Stimulated activated CD8-positive, alpha-beta memory T cell treated with anti-CD3 and anti-CD28 coated beads, Interleukin-2, amount 100 ng/mL, for 48 hours (primary cell): ENCODE measurements at regions not wholly inside any gene's neighbourhood (a gene's known extent, or its start where the extent isn't known, plus 50 kb on each side); places are given as distances from the start of the nearest gene placed in this dataset.

Source experiments
- DNase-seq, 2 donors: peaks; one replicate each; pipeline ENCODE4 v3.0.0-alpha.2; 2020; ENCODE audit warnings: low read depth in 2 of 2

DNA sequence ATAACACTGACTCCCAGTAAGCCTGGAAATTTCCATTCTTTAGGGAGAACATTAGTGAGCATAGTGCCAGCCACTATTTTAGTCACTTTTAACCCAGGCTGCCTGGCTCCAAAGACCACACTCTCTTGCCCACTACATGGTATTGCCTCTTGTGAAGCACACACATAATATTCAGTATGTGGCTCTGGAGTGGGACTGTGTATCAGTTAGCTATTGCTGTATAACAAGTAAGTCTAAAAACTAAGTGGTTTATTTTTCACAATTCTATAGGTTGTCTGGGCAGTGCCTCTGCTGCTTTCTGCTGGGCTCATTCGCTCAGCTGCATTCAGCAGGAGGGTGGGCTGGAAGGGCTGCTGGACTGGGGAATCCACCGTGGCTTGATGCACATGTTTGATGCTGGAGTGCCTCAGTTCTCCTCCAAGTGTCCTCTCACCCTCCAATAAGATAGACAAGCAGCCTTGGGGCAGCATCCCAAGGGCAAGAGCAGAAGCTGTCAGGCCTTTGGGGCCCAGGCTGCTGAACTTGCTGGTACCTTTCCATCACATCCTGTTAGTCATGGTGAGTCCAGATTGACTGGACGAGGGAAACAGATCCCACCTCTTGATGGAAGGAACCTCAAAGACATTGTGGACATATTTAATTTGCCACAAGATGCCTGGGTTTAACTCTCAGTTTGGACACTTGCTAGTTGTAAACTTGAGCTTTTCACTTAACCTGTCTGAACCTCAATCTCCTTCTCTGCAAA is 66.6 kb upstream of the TLE3 start:
- no peak for DNase-seq

DNA sequence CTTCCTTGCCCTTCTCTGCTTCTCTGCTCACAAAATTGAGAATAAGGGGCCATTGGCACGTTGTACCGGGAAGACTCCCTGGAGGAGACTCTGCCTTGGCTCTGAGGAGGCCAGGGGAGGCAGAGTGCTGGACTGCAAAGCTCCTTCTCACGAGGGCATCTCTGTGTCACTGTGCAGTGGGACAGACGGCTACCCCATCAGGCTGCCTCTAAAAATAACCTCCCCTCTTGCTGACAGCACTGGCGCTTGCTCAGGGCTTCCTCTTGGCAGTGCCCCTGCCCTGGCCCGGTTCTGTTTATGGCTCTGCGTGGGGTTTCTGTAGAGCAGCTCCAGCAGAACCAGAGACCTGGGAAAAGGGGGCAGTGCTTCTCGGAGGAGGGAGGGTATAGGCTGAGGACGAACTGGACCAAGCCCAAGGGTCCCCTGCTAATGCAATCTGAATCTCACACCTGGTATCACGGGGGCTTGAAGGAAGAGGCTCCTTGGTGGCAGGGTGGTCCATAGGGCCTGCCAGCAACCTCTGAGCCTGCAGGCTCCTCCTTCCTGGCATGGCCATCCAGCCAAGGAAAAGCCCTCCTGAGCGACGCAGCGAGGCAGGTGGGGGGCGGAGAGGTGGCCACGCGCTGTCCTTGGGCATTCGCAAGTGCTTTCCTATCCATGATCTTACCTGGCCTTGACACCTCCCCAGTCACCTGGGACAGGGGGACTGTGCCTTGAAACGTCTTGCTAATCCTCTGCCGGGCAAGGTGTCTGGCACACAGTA is 63.3 kb upstream of the TLE3 start:
- DNase-seq = no peak

DNA sequence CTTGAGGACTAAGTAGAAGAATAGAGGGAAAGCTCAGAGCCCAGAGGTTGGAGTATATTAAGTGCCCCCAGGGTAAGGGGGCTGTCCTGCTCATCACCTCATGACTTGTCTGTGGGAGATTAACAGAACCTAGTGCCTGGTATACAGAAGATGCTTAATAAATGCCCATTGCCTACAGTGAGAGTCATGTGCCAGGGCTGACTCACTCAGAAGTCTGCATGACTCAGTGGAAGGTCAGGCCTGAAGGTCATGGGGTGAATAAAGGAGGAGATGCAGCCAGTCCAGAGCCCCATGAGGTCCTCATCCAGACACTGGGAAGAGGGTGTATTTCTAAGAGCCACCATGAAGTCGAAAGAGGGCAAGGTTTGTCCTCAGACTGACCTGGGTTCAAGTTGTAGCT is 62.5 kb upstream of the TLE3 start:
- DNase-seq = no peak

DNA sequence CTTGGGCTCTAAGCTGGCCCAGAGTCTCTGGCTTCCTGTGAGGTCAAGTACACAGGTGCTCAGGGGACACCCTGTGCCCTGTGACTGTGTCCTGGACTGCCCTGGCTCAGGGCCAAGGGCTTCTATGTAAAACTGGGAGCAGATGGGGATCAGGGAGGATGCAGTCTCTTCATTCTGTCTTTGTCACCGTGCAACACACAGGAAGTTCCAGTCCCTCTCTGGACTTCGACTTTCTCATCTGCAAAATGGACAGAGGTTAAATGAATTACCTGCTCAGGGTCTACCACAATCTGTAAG is 61.9 kb upstream of the TLE3 start:
- no peak for DNase-seq

DNA sequence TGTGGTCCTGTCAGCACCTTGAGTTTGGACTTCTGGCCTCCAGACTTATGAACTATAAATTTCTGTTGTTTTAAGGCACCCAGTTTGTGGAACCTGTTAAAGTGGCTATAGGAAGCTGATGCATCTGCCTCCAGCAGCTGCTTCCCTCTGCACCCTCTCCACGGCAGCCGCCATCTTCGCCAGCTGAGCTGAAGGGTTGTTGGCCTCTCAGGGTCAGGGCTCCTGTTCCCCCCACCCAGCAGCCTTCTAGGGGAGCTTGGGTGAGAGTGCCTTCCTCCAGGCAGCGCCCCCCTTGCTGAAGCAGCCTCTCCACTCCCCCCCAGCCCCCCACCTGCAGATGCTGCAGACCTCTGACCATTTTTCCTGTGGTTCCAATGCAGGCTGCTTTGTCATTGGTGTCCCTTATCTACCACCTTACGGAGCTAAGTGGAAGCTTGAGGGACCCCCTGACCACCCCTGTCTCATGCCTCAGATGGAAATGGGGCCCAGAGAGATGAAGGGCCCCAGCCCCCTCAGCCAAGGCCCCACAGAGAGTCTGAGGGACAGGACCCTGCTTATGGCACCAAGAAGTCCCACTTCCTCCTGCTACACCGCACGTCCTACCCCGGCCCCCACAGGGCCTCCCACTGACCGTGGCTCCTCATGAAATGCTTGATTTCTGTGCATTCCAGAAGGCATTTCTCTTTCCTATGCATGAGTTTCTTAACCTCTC is 61.4 kb upstream of the TLE3 start:
- no peak for DNase-seq

DNA sequence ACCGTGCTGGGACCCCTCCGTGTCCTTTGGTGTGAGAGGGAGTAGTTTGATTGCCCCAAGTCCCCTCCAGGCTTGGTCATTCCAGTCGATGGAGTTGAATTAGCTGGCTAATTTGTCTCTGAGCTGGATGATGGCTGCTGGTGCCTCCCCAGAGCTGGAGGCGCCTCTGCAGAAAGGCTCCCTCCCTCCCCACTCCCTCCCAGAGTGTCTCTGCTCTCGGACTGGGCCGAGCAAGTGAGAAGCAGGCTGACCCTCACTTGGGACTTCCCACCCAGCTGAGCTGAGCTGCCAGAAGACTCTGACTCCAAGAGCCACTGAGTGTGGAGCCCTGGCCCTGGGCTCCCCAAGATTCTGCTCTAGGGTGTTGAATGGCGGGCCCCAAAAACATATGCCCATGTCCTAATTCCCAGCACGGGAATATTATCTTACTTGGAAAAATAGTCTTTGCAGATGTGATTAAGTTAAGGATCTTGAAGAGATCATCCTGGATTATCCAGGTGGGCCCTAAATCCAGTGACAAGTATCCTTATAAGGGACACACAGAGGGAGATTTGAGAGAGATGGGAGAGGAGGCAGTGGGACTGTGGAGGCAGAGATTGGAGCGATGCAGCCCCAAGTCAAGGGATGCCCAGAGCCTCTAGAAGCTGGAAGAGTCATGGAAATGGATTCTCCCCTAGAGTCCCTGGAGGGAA is 60.7 kb upstream of the TLE3 start:
- DNase-seq = no peak

DNA sequence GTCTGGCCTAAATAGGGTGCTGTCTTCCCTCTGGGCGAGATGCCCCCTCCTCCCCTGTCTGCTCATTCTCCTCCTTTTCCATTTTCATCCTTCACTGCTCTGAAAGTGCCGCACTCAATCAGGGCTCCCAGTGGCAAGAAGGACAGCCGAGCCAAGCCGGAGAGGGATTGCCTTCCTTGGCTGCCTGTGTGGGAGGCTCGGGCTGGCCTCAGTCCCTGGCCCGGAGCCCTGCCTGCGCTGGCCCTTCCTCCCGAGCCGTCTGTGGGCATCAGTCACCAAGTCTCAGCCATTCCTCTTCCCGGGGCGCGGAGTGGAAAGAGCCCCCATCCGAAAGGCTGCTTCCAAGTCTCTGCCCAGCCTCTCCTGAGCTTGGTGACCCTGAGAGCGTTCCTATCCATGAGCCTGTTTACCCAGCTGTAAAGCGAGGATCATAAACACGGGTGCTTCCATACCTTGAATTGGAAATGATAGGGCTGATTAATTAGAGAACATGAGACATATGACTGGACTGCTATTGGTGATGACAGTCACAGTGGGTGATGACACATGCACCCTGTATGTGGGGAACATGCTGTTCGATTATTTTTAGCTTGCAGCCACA is 59.1 kb upstream of the TLE3 start:
- no peak for DNase-seq

DNA sequence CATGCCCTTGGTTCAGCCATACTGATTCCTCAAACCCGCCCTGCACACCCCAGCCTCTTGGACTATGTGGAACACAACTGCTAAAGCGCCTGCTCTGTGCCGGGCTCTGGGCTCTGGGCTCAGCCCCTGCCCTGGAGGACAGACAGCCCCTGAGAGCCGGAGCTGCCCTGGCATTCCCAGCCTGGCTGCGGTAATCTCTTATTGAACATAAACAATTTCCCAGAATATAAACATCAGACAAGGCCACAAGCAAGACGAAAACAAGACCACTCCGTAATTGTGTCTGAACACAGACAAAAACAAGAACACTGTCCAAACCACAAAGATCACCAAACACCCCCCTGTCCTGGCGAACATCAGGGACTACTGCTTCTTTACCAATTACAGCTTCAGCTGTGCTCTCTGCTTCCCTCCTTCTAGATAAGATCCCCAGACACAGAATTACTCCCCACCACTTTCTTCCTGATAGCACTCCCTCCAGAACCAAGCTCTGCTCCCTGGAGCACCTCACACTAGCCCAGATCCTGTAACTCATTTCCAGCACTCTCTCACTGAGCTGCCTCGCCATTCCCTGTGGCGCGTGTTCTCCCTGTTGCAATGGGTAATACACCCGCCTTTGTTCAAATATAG is 57.1 kb upstream of the TLE3 start:
- no peak for DNase-seq

- DNase-seq = no peak
Measured at GRCh38 chr15:70153921-70154717, 56.4 kb upstream of the TLE3 start.

GRCh38 chr15:70152070-70152480 is 54.4 kb upstream of the TLE3 start:
- no peak for DNase-seq

GRCh38 chr15:70151462-70151861 is 53.7 kb upstream of the TLE3 start:
- no peak for DNase-seq

- no peak for DNase-seq
Measured at GRCh38 chr15:70151003-70151402, 53.3 kb upstream of the TLE3 start.

GRCh38 chr15:70150405-70150747 is 52.7 kb upstream of the TLE3 start:
- DNase-seq = no peak

DNA sequence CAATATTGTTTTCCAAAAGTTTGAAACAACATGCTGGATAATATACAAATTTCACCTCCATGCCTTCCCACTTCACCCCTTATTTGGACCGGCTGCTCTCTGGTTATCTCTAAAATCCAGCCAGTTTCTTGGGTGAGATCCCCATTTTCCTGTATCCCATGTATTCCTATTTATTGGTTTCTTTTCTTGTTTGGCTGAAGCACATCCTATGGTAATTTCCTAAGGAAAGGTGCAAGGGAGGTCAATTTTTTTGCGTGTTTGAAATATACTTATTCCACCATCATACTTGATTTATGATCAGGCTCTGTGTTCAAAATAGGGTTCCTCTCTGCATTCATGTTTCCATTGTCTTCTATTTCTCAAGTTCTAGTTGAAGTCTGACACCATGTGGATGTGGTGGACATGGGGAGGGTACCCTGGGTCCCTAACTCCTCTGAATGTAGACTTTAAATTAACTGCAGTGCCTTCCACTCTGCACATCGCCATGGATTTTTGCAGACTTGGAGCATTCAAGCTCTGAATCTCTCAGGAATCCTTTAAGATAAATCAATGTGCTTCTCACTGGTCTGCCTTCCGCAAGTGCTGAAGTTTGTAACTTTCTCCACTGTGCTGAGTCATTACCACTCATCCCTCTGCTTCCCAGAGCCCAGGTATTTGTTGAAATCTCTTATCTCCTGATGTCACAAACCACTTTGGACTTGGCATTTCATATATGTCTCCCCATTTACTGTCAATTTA is 52.1 kb upstream of the TLE3 start:
- no peak for DNase-seq

DNA sequence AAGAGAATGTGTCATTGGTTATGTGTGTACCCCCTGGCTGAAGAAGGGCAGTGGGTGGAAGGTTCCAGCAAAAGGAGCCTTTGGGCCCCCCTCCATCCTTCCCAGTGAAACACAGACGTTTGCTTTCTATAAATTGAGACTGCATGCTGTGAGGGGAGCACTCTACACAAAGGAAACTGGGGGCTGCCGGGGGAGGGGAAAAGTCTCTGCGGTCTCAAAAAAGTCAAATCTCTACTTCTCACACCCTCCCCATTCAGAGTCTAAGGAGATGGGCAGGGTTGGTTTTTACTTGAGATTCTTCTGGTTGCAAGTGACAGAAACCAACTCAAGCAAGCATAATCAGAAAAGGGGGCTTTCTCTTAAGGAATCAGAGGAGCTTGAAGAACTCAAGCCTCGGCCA is 50.1 kb upstream of the TLE3 start:
- no peak for DNase-seq
